Hepatocyte (in vitro differentiated cells): ENCODE measurements at regions not wholly inside any gene's neighbourhood (a gene's known extent, or its start where the extent isn't known, plus 50 kb on each side); places are given as distances from the start of the nearest gene placed in this dataset.

Source experiments
- DNase-seq: peaks from one replicate; pipeline ENCODE4 v3.0.0-alpha.2; 2016; ENCODE audit warnings: low spot score
- H2AFZ ChIP-seq: fragments of 200-600 bp; sonication (generic); 2 replicates; pipeline ENCODE4 v1.6.0; 2016; ENCODE audit warnings: antibody characterized with exemption, mild to moderate bottlenecking
- H3K27ac ChIP-seq: fragments of 200-600 bp; sonication (generic); 2 replicates; pipeline ENCODE4 v1.5.1; 2016; ENCODE audit warnings: mild to moderate bottlenecking
- H3K27me3 ChIP-seq: fragments of 200-600 bp; sonication (generic); 2 replicates; pipeline ENCODE4 v1.6.1; 2016
- H3K36me3 ChIP-seq: fragments of 200-600 bp; sonication (generic); replicated peaks from 2 replicates; pipeline ENCODE4 v1.5.1; 2016; ENCODE audit warnings: low read depth; ENCODE audit not compliant: insufficient read depth
- H3K4me1 ChIP-seq: fragments of 200-600 bp; sonication (generic); 2 replicates; pipeline ENCODE4 v1.5.1; 2016; ENCODE audit warnings: mild to moderate bottlenecking, moderate library complexity; ENCODE audit not compliant: insufficient read depth
- H3K4me2 ChIP-seq: fragments of 200-600 bp; sonication (generic); 2 replicates; pipeline ENCODE4 v1.6.0; 2016
- H3K4me3 ChIP-seq: fragments of 200-600 bp; sonication (generic); 2 replicates; pipeline ENCODE4 v1.5.1; 2016; ENCODE audit warnings: mild to moderate bottlenecking
- H3K79me2 ChIP-seq: fragments of 200-600 bp; sonication (generic); 2 replicates; pipeline ENCODE4 v1.6.0; 2017; ENCODE audit warnings: mild to moderate bottlenecking
- H3K9me2 ChIP-seq: fragments of 200-600 bp; sonication (generic); replicated peaks from 2 replicates; pipeline ENCODE4 v1.6.0; 2017; ENCODE audit warnings: mild to moderate bottlenecking; ENCODE audit not compliant: insufficient read depth
- H3K9me3 ChIP-seq: fragments of 200-600 bp; sonication (generic); 2 replicates; pipeline ENCODE4 v1.5.1; 2016; ENCODE audit warnings: low read depth, mild to moderate bottlenecking
- H4K20me1 ChIP-seq: fragments of 200-600 bp; sonication (generic); 2 replicates; pipeline ENCODE4 v1.6.0; 2016; ENCODE audit warnings: mild to moderate bottlenecking; ENCODE audit not compliant: insufficient read depth, poor library complexity, severe bottlenecking
- CTCF ChIP-seq: fragments of 200-600 bp; sonication (generic); IDR thresholded peaks from 2 replicates; pipeline ENCODE4 v1.5.1; 2016; ENCODE audit warnings: antibody characterized with exemption, mild to moderate bottlenecking; ENCODE audit not compliant: poor library complexity
- EZH2 ChIP-seq: fragments of 200-600 bp; sonication (generic); IDR thresholded peaks from 2 replicates; pipeline ENCODE4 v1.6.1; 2016; ENCODE audit warnings: antibody characterized with exemption, mild to moderate bottlenecking, borderline replicate concordance
- EZH2phosphoT487 ChIP-seq: fragments of 200-600 bp; sonication (generic); IDR thresholded peaks from one replicate; pipeline ENCODE4 v1.6.1; 2018; ENCODE audit warnings: antibody characterized with exemption, mild to moderate bottlenecking, low read depth, moderate library complexity; ENCODE audit not compliant: unreplicated experiment, severe bottlenecking
- WGBS: methylation state at CpG from one replicate; pipeline ENCODE4 v1.1.6; 2016; ENCODE audit warnings: low lambda C conversion rate; ENCODE audit errors: missing lambda C conversion rate; 5-methylcytosine and 5-hydroxymethylcytosine counted together

- WGBS = 92% methylated on average over 2 of the region's 2 CpGs
- Histone ChIP-seq H3K4me2 (no peak overlapping the region), H4K20me1 (no peaks in the 10 kb centered on the region), H3K36me3 (no peaks in the 10 kb centered on the region), H2AFZ (no peak overlapping the region), H3K27ac (no peak overlapping the region), H3K4me1 (no peaks in the 10 kb centered on the region), H3K9me2 (no peaks in the 10 kb centered on the region), H3K9me3 (no peaks in the 10 kb centered on the region), H3K79me2 (no peaks in the 10 kb centered on the region), H3K27me3 (no peaks in the 10 kb centered on the region), H3K4me3 (no peak overlapping the region)
- no peak for TF ChIP-seq CTCF
- TF ChIP-seq EZH2 = no peak
- TF ChIP-seq EZH2phosphoT487 = no peak
- DNase-seq = no peak
Observed at GRCh38 chr14:30235485-30235884, 307.8 kb upstream of the PRKD1 start.

- no peak for DNase-seq
- H3K27ac ChIP-seq = no peak overlapping the region
- no peak overlapping the region for H3K4me2 ChIP-seq
- H3K4me3 ChIP-seq = no peak overlapping the region
- no peaks in the 10 kb centered on the region for H3K27me3 ChIP-seq
- TF ChIP-seq EZH2phosphoT487 = no peak
- H3K36me3 ChIP-seq = no peaks in the 10 kb centered on the region
- no peaks in the 10 kb centered on the region for H3K9me3 ChIP-seq
- H2AFZ ChIP-seq = no peak overlapping the region
- H4K20me1 ChIP-seq = no peaks in the 10 kb centered on the region
- 93% methylated on average over 4 of the region's 4 CpGs for WGBS
- H3K79me2 ChIP-seq = no peaks in the 10 kb centered on the region
- H3K4me1 ChIP-seq = no peaks in the 10 kb centered on the region
- H3K9me2 ChIP-seq = no peaks in the 10 kb centered on the region
Observed at GRCh38 chr14:30238936-30239335, 311.3 kb upstream of the PRKD1 start.

- no peak overlapping the region for H3K27ac ChIP-seq
- no peak for DNase-seq
- no peak overlapping the region for H3K4me3 ChIP-seq
- H3K79me2 ChIP-seq = no peaks in the 10 kb centered on the region
- no peaks in the 10 kb centered on the region for H3K4me1 ChIP-seq
- H3K4me2 ChIP-seq = no peak overlapping the region
- H4K20me1 ChIP-seq = no peaks in the 10 kb centered on the region
- H3K27me3 ChIP-seq = no peaks in the 10 kb centered on the region
- H2AFZ ChIP-seq = no peak overlapping the region
- H3K9me2 ChIP-seq = no peaks in the 10 kb centered on the region
- no peaks in the 10 kb centered on the region for H3K9me3 ChIP-seq
- WGBS = 55% methylated on average over 4 of the region's 4 CpGs
- no peak for TF ChIP-seq CTCF
- TF ChIP-seq EZH2 = no peak
- TF ChIP-seq EZH2phosphoT487 = no peak
- no peaks in the 10 kb centered on the region for H3K36me3 ChIP-seq
Observed at GRCh38 chr14:30240018-30240417, 312.4 kb upstream of the PRKD1 start.

- H3K79me2 ChIP-seq = no peaks in the 10 kb centered on the region
- H3K4me1 ChIP-seq = no peaks in the 10 kb centered on the region
- H2AFZ ChIP-seq = no peak overlapping the region
- H3K4me3 ChIP-seq = no peak overlapping the region
- 58% methylated on average over 3 of the region's 3 CpGs for WGBS
- no peaks in the 10 kb centered on the region for H3K9me2 ChIP-seq
- no peaks in the 10 kb centered on the region for H3K9me3 ChIP-seq
- no peak overlapping the region for H3K27ac ChIP-seq
- TF ChIP-seq EZH2 (no peak), EZH2phosphoT487 (no peak), CTCF (no peak)
- H3K4me2 ChIP-seq = no peak overlapping the region
- no peaks in the 10 kb centered on the region for H3K27me3 ChIP-seq
- H3K36me3 ChIP-seq = no peaks in the 10 kb centered on the region
- no peaks in the 10 kb centered on the region for H4K20me1 ChIP-seq
- no peak for DNase-seq
Observed at GRCh38 chr14:30240685-30241084, 313.0 kb upstream of the PRKD1 start.
